ENCODE measurements at regions not wholly inside any gene's neighbourhood (a gene's known extent, or its start where the extent isn't known, plus 50 kb on each side); places are given as distances from the start of the nearest gene placed in this dataset.

- no peak for TF ChIP-seq ZNF274 (IDR thresholded peaks at IDR 0.05; ENCODE audit: low read depth, low read length)
- no peak for TF ChIP-seq YY1 (IDR thresholded peaks at IDR 0.05; ENCODE audit: insufficient read depth, insufficient read length)
Observed at GRCh38 chr4:125011646-125012045, 299.1 kb upstream of the ANKRD50 start.

Measured in NT2/D1 (cell line).